Right cardiac atrium (tissue), 5 donors: ENCODE measurements at regions not wholly inside any gene's neighbourhood (a gene's known extent, or its start where the extent isn't known, plus 50 kb on each side); places are given as distances from the start of the nearest gene placed in this dataset.
A peak's percentile ranks its signal among the peaks of the same experiment; 100 is the strongest.

Experiments used
- ATAC-seq, 2 donors: fragments of 200-7000 bp; cut with Tn5 transposase; one replicate each; pipeline versions ENCODE4 v1.8.0 to v1.9.1; 2020; ENCODE audit warnings: moderate library complexity in 2 of 2, mild to moderate bottlenecking in 1 of 2
- DNase-seq, 3 donors: peaks; one replicate each; pipeline ENCODE4 v3.0.0-alpha.2; 2020
- H3K27ac ChIP-seq: one replicate; pipeline ENCODE4 v1.5.1; 2013; ENCODE audit warnings: mild to moderate bottlenecking, low read length, control low read depth, moderate library complexity
- H3K27me3 ChIP-seq: one replicate; pipeline ENCODE4 v1.6.1; 2013; ENCODE audit not compliant: control insufficient read depth, insufficient read depth
- H3K4me1 ChIP-seq: one replicate; pipeline ENCODE4 v1.6.1; 2013; ENCODE audit warnings: low read length; ENCODE audit not compliant: control insufficient read depth, insufficient read depth
- H3K4me3 ChIP-seq: one replicate; pipeline ENCODE4 v1.5.1; 2013; ENCODE audit warnings: low read length, control low read depth
- H3K9me3 ChIP-seq: one replicate; pipeline ENCODE4 v1.6.1; 2013; ENCODE audit warnings: low read length; ENCODE audit not compliant: control insufficient read depth
- WGBS: extraction: QIAGEN DNeasy Blood & Tissue Kit; methylation state at CpG from one replicate; pipeline ENCODE4 v1.1.7; 2013; 5-methylcytosine and 5-hydroxymethylcytosine counted together
- intact Hi-C, 4 donors: fragments of 100-400 bp; cut with DNase I; formaldehyde crosslinking; loops; one replicate each; pipeline versions ENCODE4 v1.11.0 to v1.14.0; 2022 to 2023
- donor health status: healthy with polysubstance abuse.
- donor health status: DM: no; HTN: yes; CAD: no.
- donor health status: DM: no; HTN: no; CAD: no.
- donor health status: DM: no; HTN: yes; CAD: no; lungs with severe emphysema.
- donor health status: DM: yes; HTN: yes; CAD: no.

DNA sequence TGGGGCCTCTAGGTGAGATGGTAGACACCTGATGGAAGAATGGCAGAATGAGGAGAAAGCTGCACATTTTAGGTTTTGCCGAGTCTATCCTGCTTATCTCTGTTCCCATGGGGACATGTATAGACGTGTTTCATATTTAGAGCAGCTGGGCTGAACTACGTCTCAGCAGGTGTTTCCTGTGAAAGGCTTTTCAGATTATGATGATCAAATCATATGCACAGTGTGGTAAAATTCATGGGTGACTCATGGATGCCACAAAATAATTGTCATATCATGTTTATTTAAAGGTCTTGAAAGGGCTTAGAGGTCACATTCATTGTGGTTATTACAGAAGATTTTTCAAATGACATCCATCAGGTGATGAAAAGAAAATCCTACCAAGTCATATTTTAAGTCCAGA is 90.5 kb downstream of the ICOS start:
- ATAC-seq (no peak), DNase-seq (no peak)
- 33% methylated on average over 3 of the region's 3 CpGs for WGBS
- Histone ChIP-seq H3K27me3 (no peaks in the 10 kb centered on the region), H3K9me3 (no peaks in the 10 kb centered on the region), H3K27ac (no peak overlapping the region), H3K4me3 (no peak overlapping the region), H3K4me1 (peaks cover 1% of the 10 kb centered on the region)
- intact Hi-C loops = no loop called here

- intact Hi-C loops = no loop called here
- peak in 1 of 2 donors; percentile 72 for ATAC-seq
- Histone ChIP-seq H3K27me3 (no peaks in the 10 kb centered on the region), H3K4me3 (no peak overlapping the region), H3K4me1 (peaks cover 2% of the 10 kb centered on the region), H3K9me3 (no peaks in the 10 kb centered on the region), H3K27ac (no peak overlapping the region)
- peak in 2 of 3 donors; percentile 36 to 52 for DNase-seq
- 46% methylated on average over 2 of the region's 2 CpGs for WGBS
Observed at GRCh38 chr2:204030322-204030721, 93.8 kb downstream of the ICOS start.

GRCh38 chr2:204031056-204031455 is 94.5 kb downstream of the ICOS start:
- H3K4me1 ChIP-seq = peaks cover 2% of the 10 kb centered on the region
- no peak overlapping the region for H3K27ac ChIP-seq
- ATAC-seq (no peak), DNase-seq (no peak)
- intact Hi-C loops = no loop called here
- no peaks in the 10 kb centered on the region for H3K27me3 ChIP-seq
- H3K4me3 ChIP-seq = no peak overlapping the region
- H3K9me3 ChIP-seq = no peaks in the 10 kb centered on the region
- WGBS = 56% methylated on average over 4 of the region's 4 CpGs

GRCh38 chr2:204032301-204032700 is 95.7 kb downstream of the ICOS start:
- H3K27me3 ChIP-seq = no peaks in the 10 kb centered on the region
- no peak overlapping the region for H3K4me3 ChIP-seq
- no peak overlapping the region for H3K27ac ChIP-seq
- no peak for DNase-seq
- intact Hi-C loops = no loop called here
- H3K9me3 ChIP-seq = no peaks in the 10 kb centered on the region
- peaks cover 2% of the 10 kb centered on the region for H3K4me1 ChIP-seq
- WGBS = 89% methylated on average over 1 of the region's 1 CpG
- no peak for ATAC-seq

- Histone ChIP-seq H3K27me3 (no peaks in the 10 kb centered on the region), H3K4me1 (peaks cover 2% of the 10 kb centered on the region), H3K4me3 (no peak overlapping the region), H3K9me3 (no peaks in the 10 kb centered on the region), H3K27ac (no peak overlapping the region)
- ATAC-seq (peak in 1 of 2 donors; percentile 47), DNase-seq (no peak)
- intact Hi-C loops = no loop called here
- WGBS = 78% methylated on average over 8 of the region's 8 CpGs
Observed at GRCh38 chr2:204033611-204034495, 97.3 kb downstream of the ICOS start.

DNA sequence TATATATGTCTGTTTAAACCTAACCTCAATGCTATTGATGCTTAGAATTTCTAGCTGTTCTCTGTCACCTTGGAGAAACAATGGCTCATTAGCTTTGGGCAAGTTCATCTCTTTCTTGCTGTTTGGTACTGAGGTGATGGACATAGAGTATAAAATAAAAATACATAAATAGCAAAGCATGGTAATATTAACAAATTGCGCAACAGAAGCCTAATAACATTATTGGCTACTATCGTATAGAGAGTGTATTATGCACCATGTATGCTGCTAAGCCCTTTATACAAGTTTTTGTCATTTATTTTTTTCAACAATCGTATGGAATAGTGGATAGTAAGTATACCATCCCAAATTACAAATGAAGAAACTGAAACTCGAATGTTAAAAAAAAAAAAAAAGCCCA is 100.1 kb downstream of the ICOS start:
- H3K4me1 ChIP-seq = peaks cover 2% of the 10 kb centered on the region
- no peak overlapping the region for H3K4me3 ChIP-seq
- intact Hi-C loops = no loop called here
- no peaks in the 10 kb centered on the region for H3K27me3 ChIP-seq
- no peak overlapping the region for H3K27ac ChIP-seq
- H3K9me3 ChIP-seq = no peaks in the 10 kb centered on the region
- ATAC-seq = no peak
- DNase-seq = no peak
- 94% methylated on average over 4 of the region's 4 CpGs for WGBS

- WGBS = 83% methylated on average over 2 of the region's 2 CpGs
- DNase-seq = no peak
- H3K4me3 ChIP-seq = no peak overlapping the region
- no peak overlapping the region for H3K27ac ChIP-seq
- H3K4me1 ChIP-seq = no peaks in the 10 kb centered on the region
- ATAC-seq = no peak
- intact Hi-C loops = no loop called here
- no peaks in the 10 kb centered on the region for H3K9me3 ChIP-seq
- H3K27me3 ChIP-seq = no peaks in the 10 kb centered on the region
Observed at GRCh38 chr2:204037286-204037685, 100.7 kb downstream of the ICOS start.

GRCh38 chr2:204039298-204039838 is 102.8 kb downstream of the ICOS start:
- no peak for DNase-seq
- ATAC-seq = no peak
- Histone ChIP-seq H3K9me3 (no peaks in the 10 kb centered on the region), H3K4me1 (no peaks in the 10 kb centered on the region), H3K4me3 (no peak overlapping the region), H3K27ac (no peak overlapping the region), H3K27me3 (no peaks in the 10 kb centered on the region)
- intact Hi-C loops = no loop called here
- 56% methylated on average over 3 of the region's 3 CpGs for WGBS

DNA sequence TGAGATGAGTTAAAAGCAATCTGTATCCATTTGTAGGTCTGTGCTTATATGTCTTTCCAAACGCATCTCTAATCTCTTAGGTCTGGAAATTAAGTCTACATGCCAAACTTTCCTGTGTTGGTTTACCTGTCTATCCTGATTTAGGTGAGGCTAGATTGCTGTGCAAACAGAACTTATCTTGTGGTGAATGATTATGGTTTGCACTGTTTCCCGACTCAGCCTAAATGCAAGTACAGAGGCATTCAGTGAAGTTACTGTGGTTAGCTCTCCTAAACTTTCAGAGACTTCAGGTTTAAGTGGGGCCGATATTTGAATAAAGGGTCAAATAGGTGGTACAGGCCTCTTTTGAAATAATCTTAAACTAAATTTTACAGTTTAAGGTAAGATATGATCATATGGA is 103.5 kb downstream of the ICOS start:
- no peaks in the 10 kb centered on the region for H3K4me1 ChIP-seq
- H3K9me3 ChIP-seq = no peaks in the 10 kb centered on the region
- DNase-seq = no peak
- intact Hi-C loops = no loop called here
- ATAC-seq = no peak
- no peaks in the 10 kb centered on the region for H3K27me3 ChIP-seq
- H3K27ac ChIP-seq = no peak overlapping the region
- H3K4me3 ChIP-seq = no peak overlapping the region
- 79% methylated on average over 3 of the region's 3 CpGs for WGBS

DNA sequence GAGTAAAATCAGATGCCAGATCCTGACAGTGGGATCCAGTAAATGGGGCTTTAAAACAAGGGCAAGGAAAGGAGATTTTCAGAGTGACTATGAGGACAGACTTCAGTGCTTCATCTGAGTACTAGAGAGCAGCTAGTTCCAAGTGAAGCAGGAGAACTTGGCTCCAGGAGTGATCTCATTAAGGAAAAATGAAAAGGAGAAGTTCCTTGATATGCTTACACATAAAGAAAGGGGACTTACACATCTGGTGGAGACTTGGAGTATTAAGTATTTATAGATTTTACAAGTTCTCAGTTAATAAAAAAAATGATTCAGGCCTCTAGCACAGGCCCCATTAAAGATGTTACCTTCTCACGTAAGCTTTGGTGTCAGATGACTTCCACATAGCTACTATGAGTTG is 105.8 kb downstream of the ICOS start:
- WGBS = 92% methylated on average over 1 of the region's 1 CpG

GRCh38 chr2:204046145-204046544 is 109.6 kb downstream of the ICOS start:
- no peaks in the 10 kb centered on the region for H3K9me3 ChIP-seq
- intact Hi-C loops = no loop called here
- no peak overlapping the region for H3K4me3 ChIP-seq
- 96% methylated on average over 2 of the region's 2 CpGs for WGBS
- H3K27ac ChIP-seq = no peak overlapping the region
- H3K4me1 ChIP-seq = no peaks in the 10 kb centered on the region
- no peaks in the 10 kb centered on the region for H3K27me3 ChIP-seq
- no peak for ATAC-seq
- no peak for DNase-seq

More for the DNA sequence above, 105.8 kb downstream of the ICOS start:
- intact Hi-C loops = no loop called here
- ATAC-seq (no peak), DNase-seq (no peak)
- no peaks in the 10 kb centered on the region for H3K9me3 ChIP-seq
- no peaks in the 10 kb centered on the region for H3K4me1 ChIP-seq
- H3K27ac ChIP-seq = no peak overlapping the region
- H3K4me3 ChIP-seq = no peak overlapping the region
- no peaks in the 10 kb centered on the region for H3K27me3 ChIP-seq
